GM19043 (cell line): ENCODE measurements at regions not wholly inside any gene's neighbourhood (a gene's known extent, or its start where the extent isn't known, plus 50 kb on each side); places are given as distances from the start of the nearest gene placed in this dataset.
"Not testable (repeated sequence)": the region's sequence is repeated elsewhere in the genome, so short reads cannot be mapped to it uniquely, and the experiment has no call there.

Source experiments
- ATAC-seq: cut with Tn5 transposase; IDR thresholded peaks from one replicate; pipeline ENCODE4 v1.9.1; 2021; ENCODE audit warnings: low read depth; ENCODE audit not compliant: unreplicated experiment

DNA sequence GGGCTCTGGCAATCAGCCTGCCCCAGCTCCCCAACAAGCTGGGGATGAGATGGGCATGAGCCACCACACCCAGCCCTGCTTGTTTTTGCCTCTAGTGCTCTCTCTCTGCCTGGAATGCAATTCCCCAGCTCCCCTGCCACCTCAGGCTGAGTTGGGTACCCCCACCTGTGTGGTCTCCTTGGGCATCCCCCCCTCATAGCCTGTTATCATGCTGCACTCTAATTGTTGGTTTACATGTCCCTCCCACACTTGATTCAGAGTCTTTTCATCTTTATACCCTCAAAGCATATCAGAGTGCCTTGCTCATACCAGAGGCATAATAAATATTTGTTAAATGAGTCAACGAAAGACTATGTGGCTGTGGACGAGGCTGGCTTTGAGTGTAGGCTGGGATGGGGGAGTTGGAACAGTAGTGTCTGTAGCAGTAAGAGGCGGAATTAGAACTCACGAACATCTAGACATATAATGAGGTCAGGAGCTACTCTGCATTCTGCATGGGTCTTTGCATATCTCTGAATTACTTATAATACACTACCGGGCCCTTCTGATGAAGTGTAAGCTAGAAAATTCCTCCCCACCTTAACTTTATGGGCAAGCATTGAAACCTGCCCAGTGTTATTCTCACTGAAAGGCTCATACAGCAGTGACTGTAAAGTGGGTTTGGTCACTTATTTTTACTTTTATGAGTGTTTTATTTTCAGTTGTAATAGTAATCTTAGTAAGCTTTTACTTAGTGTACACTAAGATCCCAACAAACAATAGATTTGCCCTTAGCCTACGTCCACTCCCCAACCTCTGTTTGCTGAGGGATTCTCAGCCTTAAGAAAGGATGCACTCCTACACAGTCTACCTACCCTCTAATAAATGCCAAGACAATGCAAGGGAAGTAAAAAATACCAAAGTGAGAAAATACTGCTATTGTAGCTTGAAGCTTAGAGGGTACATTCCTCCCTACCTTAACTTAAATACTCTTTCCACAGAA lies 58.7 kb downstream of the EDN1 start:
- ATAC-seq, result no peak

DNA sequence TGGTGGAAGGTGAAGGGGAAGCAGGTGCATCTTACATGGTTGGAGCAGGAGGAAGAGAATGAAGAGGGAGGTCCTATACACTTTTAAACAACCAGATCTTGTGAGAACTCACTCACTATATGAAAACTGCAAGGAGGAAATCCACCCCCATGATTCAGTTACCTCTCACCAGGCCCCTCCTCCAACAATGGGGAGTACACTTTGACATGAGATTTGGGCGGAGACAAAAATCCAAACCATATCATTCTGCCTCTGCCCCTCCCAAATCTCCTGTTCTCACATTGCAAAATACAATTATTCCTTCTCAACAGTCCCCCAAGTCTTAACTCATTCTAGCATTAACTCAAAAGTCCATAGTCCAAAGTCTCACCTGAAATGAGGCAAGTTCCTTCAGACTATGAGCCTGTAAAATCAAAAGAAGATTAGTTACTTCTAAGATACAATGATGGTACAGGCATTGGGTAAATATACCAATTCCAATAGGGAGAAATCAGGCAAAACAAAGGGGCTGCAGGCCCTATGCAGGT lies 60.5 kb downstream of the EDN1 start:
- ATAC-seq, result no peak

DNA sequence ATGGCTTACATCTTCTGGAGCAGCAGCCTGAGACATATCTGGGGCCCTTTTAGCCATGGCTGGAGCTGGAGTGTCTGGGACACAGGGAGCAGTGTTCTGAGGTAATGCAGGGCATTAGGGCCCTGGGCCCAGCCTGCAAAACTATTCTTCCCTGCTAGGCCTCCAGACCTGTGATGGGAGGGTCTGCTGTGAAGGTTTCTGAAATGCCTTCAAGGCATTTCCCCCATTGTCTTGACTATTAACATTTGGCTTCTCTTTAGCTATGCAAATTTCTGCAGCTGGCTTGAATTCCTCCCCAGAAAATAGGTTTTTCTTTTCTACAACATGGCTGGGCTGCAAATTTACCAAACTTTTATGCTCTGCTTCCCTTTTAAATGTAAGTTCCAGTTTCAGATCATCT lies 61.5 kb downstream of the EDN1 start:
- ATAC-seq, result no peak

DNA sequence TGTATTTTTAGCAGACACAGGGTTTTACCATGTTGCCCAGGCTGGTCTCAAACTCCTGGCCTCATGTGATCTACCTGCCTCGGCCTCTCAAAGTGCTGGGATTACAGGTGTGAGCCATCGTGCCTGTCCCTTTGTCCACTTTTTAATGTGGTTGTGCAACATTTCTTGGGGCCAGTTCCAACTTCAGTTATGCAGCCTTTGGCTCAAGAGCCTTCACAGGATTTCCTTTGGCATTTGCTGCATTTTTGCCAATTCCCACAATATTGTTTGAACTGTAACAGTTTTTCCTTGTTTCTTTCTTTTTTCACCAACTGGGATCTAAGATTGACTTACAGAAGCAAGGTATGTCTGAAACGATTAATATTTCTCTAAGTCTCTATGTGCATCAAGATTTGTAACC lies 63.6 kb downstream of the EDN1 start:
- ATAC-seq, result no peak

DNA sequence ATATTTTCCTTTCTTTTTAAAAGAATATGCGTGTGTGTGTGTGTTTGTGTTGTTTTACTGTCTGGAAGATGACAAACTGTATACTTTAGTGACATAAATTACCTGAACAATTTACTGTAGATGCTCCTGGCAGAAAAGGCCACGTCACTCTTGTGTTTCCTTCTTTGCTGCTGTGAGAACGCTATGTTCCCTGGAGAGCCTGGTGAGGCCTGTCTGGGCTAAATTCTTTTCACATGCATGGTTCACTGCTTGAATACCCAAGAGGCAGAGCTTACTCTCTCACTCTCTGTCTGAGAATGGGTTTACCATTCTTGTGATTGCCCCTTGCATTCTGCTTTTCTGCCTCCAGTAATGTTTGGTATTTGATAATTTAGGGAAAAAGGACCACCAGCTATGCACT lies 64.3 kb downstream of the EDN1 start:
- ATAC-seq, result peak; percentile 49

DNA sequence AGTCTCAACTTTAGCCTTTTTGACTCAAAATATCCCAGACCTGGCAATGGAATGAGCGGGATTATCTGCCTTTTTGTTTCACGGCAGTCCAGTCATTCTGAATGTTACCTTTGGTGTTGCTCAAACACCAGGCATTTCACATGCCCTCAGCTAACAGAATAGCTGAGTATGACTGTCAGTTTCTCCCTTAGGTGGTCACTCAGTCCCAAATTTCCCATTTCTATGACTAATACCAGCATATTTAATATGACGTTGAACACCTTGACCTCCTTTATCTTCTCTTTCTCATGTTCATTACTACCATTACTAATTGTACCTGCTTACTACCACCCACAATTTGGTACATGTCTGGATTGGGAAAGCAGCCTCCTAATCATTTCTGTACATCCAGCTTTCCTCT lies 65.2 kb downstream of the EDN1 start:
- no peak for ATAC-seq

DNA sequence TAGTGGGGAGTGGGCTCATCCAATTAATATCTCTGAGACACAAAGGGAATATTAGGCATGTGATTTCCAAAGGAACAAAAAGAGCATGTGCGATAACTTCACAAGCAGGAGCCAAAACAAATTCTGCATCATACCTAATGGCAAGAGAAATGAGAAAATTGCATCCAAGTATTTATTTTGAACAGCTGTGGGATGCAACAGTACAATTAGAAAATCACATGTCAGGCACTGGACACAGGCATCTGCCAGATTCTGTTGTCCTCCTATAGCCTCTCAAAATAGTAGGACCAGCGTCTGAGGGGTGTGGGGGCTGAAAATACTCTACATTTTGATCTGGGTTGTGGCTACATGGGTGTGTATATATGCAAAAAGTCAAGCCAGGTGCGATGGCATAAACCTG lies 66.3 kb downstream of the EDN1 start:
- no peak for ATAC-seq

DNA sequence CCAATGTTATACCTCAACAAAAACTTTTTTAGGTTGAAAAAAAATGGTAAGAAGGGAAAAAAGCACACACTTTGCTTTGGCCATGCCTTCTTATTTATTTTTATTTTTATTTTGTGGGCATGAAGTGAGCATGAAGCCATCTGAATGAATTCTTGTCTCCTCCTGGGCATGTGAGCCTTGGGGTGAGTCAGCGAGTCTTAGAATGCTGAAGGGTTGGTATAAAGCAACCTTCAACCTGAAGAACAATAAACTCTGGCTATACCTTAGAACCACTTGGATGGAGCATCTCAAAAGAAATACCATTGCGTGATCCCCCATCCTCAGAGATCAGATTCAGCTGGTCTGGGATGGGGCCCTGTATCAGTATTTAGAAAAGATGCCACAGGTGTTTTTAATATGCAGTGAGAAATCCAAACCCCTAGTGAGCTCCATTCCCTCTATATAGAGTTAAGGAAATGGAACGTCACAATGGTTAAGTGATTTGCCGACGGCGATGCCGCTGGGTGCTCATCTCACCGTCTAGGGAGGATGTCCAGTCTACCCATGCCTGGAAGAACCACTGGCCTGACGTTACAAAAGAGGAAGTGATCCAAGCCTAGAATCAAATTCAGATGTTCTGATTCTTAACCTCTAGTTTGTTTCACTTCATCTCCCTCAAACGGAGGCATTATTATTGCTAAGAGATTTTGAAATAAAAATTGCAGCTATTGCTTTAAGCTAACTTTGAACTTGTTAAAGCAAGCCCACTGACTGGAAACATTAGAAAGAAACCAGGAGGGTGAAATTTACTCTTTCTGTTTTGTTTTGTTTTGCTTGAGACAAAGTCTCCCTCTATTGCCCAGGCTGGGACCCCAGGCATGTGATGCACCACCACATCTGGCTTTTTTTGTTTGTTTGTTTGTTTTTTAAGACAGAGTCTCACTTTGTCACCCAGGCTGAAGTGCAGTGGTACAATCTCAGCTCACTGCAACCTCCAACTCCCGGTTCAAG lies 67.1 kb downstream of the EDN1 start:
- ATAC-seq, result peak; percentile 55

DNA sequence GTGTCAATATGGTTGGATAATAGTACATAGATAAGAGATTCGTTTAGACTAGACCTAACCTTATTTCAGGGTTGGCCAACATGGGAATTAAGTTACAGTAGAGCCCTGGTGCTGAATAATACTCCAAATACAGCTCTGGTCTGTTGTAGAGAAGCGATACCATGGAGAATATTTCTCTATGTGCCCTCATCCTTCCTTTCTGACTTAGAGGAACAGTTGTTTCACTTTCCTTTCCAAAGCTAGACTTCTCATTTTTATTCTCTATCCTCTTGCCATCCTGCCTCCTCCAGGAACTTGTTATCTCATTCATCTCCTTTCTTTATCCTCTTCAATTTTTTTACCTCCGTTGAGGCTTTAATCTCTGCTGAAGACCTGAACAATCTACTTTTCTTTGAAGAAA lies 68.9 kb downstream of the EDN1 start:
- no peak for ATAC-seq

DNA sequence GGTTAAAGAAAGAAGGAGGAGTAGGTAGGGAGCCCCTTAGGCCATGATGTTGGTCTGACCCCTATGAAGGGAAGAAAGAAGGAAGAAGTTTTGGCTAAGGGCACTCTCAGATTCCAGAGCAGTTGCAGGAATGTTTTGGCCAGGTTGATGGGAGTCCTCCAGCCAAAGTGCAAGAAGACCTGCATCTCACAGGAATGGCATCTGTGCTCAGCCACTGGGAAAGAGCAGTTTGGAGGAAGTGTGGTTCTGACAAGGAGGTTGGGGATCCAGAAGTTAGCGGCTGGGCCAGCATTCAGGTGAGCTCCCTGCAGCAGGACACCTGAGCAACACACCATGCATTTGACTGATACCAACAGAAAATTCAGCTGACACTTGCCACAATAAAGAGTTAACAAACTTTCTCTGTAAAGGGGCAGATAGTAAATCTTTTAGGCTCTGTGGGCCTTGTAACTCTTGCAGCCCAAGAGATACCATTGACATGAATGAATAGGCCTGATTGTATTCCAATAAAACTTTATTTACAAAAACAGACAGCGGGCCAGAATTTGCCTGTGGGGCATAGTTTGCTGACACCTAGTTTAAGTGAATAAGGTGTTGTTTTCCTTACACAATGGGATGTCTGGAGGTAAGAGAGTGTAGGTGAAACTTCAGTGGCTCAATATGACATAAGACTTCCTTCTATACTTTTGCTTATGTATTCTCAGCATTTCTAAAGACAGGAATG lies 71.0 kb downstream of the EDN1 start:
- ATAC-seq, result no peak

DNA sequence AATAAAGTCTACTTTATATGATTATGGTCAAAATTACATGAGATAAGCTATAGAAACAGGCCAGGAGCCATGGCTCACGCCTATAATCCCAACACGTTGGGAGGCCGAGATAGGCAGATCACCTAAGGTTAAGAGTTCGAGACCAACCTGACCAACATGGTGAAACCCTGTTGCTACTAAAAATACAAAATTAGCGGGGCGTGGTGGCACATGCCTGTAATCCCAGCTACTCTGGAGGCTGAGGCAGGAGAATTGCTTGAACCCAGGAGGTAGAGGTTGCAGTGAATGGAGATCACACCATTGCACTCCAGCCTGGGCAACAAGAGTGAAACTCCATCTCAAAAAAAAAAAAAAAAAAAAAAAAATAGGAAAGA lies 73.1 kb downstream of the EDN1 start:
- ATAC-seq, result not testable (repeated sequence)

DNA sequence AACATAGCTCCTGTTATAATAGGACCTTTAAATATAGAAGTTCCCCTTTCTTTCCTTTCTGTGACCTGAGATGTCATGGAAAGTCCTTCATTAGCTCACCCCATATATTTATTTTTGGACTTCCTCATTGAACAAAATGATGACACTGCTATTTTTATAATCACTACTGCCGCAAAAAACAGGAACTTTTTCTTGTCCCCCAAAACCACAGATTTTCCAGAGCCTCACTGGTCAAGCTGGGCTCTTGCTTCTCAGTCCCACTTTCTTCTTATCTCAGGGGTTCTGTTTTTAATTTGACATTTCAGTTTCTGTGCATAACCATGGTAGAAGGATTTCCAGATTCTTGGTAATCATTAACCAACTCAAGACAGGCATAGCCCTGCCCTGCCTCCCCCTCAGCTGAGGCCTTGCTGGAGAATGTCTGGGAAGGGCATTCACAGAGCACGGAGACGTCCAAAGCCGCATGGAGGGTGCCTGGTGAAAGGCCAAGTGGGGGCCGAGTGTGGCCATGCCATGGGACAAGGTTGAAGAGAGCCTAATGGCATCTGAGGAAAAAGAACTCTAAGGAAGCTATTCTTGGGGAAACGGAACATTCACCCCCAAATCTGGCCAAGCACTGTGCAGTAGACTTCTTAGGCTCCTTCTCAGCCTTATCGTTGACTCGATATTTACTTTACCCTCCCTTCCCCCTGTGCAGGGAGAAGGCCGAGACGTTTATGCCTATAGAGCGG lies 73.7 kb downstream of the EDN1 start:
- peak; percentile 74 for ATAC-seq

DNA sequence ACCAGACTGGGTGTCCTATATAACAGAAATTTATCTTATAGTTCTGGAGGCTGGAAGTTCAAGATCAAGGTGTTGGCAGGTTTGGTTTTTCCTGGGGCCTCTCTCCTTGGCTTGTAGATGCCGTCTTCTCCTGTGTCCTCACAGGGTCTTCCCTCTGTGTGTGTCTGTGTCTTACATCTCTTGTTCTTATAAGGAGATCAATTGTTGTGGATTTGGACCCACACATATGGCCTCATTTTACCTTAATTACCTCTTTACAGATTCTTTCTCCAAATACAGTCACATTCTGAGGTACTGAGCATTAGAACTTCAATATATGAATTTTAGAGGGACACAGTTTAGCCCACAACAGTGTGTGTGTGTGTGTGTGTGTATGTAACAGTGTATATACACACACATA lies 74.5 kb downstream of the EDN1 start:
- no peak for ATAC-seq

DNA sequence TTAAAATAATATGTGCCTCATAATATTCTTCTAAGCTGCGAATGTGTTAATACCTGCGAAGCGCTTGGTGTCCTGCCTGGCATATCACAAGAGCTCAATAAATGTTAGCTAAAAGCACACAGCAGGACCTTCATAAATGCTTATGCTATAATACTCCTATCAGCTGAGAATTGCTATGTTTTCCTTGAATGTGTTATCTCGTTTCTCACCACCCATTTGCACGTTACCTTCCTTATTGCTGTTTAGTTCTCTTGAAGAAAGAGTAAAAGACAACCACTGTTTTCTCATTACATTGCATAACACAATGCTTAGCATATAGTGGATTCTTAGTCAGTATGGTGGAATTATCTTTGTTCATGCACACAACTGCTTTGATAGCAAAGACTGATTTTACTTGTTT lies 76.6 kb downstream of the EDN1 start:
- no peak for ATAC-seq

DNA sequence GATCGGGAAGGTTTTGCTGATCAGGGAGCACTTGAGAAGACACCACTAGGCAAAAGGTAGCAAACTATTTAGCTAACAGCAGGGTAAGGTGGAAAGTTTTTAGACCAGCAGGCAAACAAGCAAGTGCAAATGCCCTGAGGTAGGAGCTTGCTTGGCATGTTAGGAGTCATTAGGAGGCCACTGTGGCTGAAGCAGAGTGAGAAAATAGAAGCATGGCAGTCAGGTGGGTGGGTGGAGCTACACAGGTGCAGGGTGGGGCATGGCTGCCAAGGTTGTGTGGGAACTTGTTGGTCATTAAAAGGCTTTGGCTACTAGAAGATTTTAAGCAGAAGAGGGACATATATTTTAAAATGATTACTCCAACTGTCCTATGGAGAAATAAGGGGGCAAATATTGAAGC lies 77.3 kb downstream of the EDN1 start:
- ATAC-seq, result no peak

DNA sequence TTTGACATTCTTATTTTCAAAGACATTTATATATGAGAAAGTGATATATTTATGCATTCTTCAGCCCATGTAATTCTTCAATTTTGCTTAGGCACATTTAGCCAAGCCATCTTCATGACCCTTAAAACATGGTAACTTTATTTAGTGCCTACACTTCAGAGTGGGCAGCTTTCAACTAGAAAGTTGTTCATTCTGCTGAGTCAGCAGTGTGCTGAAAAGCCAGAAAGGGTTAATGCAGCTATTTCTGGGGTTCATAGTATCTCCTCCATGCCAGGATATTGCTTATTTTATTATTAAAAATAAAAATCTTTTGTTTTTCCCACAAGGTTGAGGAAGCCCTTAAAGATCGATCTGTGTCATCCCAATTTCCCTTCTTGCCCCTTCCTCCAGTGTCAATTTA lies 79.2 kb downstream of the EDN1 start:
- no peak for ATAC-seq

DNA sequence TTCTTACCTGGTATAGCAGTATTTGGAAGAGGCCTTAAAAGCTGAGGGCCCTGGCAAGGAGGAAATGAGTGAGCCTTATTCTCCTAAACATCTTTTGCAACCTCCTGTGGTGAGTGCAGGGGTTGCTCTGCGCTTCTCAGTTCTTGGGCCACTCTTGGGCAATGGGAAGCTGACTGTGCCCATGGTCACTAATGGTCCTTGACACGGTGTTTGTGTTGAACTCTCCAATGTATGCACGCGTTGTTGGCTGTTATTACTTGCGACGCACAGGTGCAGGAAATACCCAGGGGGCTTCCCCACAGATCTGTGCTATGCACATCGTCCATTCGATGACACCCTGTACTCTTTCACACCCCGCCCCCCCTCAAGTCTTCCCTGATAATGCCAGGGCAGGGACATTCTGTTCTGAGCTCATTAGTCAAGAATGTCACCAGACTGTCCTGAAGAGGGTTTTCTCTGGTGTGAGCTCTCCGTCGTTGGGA lies 79.7 kb downstream of the EDN1 start:
- no peak for ATAC-seq

DNA sequence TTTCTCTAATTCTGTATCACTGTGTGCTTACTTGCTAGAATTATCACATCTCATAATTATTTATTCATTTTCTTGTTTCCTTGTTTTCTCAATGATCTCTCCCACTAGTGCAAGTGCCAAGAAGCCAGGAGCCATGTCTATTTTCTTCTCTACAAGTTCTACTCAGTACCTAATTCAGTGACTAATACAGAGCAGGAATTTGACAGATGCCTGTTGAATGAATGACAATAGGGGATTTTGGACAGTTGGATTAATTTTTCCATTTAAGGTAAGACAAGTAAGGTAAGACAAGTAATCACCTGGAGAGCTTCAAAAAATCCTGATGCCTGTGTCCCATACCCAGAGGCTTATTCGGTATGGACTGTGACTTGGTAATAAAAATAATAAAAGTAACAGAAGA lies 81.0 kb downstream of the EDN1 start:
- ATAC-seq, result no peak

DNA sequence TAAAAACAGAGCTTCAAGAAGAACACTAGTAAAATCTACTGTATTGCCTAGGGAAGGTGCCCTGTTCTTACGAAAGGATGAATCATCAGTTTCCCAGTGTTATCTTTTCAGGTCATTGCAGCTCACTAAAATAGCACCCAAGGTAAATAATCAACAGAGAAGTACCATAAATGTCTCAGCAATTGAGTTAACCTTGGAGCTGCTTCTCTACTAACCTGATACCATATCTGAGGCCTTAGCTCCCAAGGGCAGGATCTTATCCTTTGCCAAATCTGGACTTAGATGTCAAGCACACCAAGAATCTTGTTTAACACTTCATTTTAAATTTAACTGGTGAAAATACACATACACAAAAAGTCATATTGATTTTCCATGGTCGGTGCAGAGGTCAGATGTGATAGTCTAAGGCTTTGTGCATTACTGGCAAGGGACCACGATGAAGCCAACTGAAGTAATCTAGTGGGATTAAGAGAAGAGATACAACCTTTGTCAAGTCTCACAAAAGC lies 81.5 kb downstream of the EDN1 start:
- peak; percentile 65 for ATAC-seq
